ENCODE measurements at regions not wholly inside any gene's neighbourhood (a gene's known extent, or its start where the extent isn't known, plus 50 kb on each side); places are given as distances from the start of the nearest gene placed in this dataset.

GRCh38 chr5:84632418-84632817, 247.7 kb upstream of the EDIL3 start:
- intact Hi-C loops (cut with DNase I): no loop called here
- ATAC-seq (ENCODE audit: poor library complexity): no peak
- no peak for DNase-seq

- intact Hi-C loops (cut with DNase I): no loop called here
- ATAC-seq (ENCODE audit: poor library complexity) (no peak), DNase-seq (no peak)
Observed at GRCh38 chr5:84628918-84629317, 244.2 kb upstream of the EDIL3 start.

- intact Hi-C loops (cut with DNase I): no loop called here
Observed at GRCh38 chr5:84623019-84623418, 238.3 kb upstream of the EDIL3 start.

GRCh38 chr5:84622461-84622860, 237.8 kb upstream of the EDIL3 start:
- ATAC-seq (ENCODE audit: poor library complexity) (no peak), DNase-seq (no peak)
- intact Hi-C loops (cut with DNase I): no loop called here

More at GRCh38 chr5:84623019-84623418, 238.3 kb upstream of the EDIL3 start:
- ATAC-seq (ENCODE audit: poor library complexity) (no peak), DNase-seq (no peak)

GRCh38 chr5:84618262-84618661, 233.6 kb upstream of the EDIL3 start:
- intact Hi-C loops (cut with DNase I): no loop called here
- ATAC-seq (ENCODE audit: poor library complexity): no peak
- DNase-seq: no peak

- DNase-seq: no peak
- no peak for ATAC-seq (ENCODE audit: poor library complexity)
- intact Hi-C loops (cut with DNase I): no loop called here
Observed at GRCh38 chr5:84614906-84615305, 230.2 kb upstream of the EDIL3 start.

GRCh38 chr5:84606784-84607183, 222.1 kb upstream of the EDIL3 start:
- no peak for DNase-seq
- ATAC-seq (ENCODE audit: poor library complexity): no peak
- intact Hi-C loops (cut with DNase I): no loop called here

GRCh38 chr5:84605241-84605640, 220.6 kb upstream of the EDIL3 start:
- no peak for DNase-seq
- no peak for ATAC-seq (ENCODE audit: poor library complexity)
- intact Hi-C loops (cut with DNase I): no loop called here

GRCh38 chr5:84603568-84604185, 219.0 kb upstream of the EDIL3 start:
- DNase-seq (peak; percentile 43), ATAC-seq (ENCODE audit: poor library complexity) (no peak)
- intact Hi-C loops (cut with DNase I): no loop called here

- ATAC-seq (ENCODE audit: poor library complexity): no peak
- intact Hi-C loops (cut with DNase I): no loop called here
Observed at GRCh38 chr5:84602371-84602771, 217.7 kb upstream of the EDIL3 start.

GRCh38 chr5:84599964-84600363, 215.3 kb upstream of the EDIL3 start:
- intact Hi-C loops (cut with DNase I): no loop called here
- no peak for DNase-seq

More at GRCh38 chr5:84602371-84602771, 217.7 kb upstream of the EDIL3 start:
- no peak for DNase-seq

GRCh38 chr5:84597904-84598303, 213.2 kb upstream of the EDIL3 start:
- DNase-seq (no peak), ATAC-seq (ENCODE audit: poor library complexity) (no peak)
- intact Hi-C loops (cut with DNase I): no loop called here

More at GRCh38 chr5:84599964-84600363, 215.3 kb upstream of the EDIL3 start:
- ATAC-seq (ENCODE audit: poor library complexity): no peak

GRCh38 chr5:84590629-84591028, 205.9 kb upstream of the EDIL3 start:
- ATAC-seq (ENCODE audit: poor library complexity): no peak
- intact Hi-C loops (cut with DNase I): no loop called here
- DNase-seq: no peak

- intact Hi-C loops (cut with DNase I): no loop called here
- ATAC-seq (ENCODE audit: poor library complexity) (no peak), DNase-seq (no peak)
Observed at GRCh38 chr5:84589926-84590325, 205.2 kb upstream of the EDIL3 start.

- no peak for ATAC-seq (ENCODE audit: poor library complexity)
- DNase-seq: no peak
- intact Hi-C loops (cut with DNase I): no loop called here
Observed at GRCh38 chr5:84585218-84585617, 200.5 kb upstream of the EDIL3 start.

- DNase-seq (no peak), ATAC-seq (ENCODE audit: poor library complexity) (no peak)
- intact Hi-C loops (cut with DNase I): no loop called here
Observed at GRCh38 chr5:84578226-84578625, 193.5 kb upstream of the EDIL3 start.

GRCh38 chr5:84573017-84573712, 188.5 kb upstream of the EDIL3 start:
- no peak for ATAC-seq (ENCODE audit: poor library complexity)
- intact Hi-C loops (cut with DNase I): no loop called here
- no peak for DNase-seq

GRCh38 chr5:84569307-84569706, 184.6 kb upstream of the EDIL3 start:
- DNase-seq: no peak
- intact Hi-C loops (cut with DNase I): no loop called here

GRCh38 chr5:84568171-84568570, 183.5 kb upstream of the EDIL3 start:
- no peak for DNase-seq
- ATAC-seq (ENCODE audit: poor library complexity): no peak
- intact Hi-C loops (cut with DNase I): no loop called here

More at GRCh38 chr5:84569307-84569706, 184.6 kb upstream of the EDIL3 start:
- no peak for ATAC-seq (ENCODE audit: poor library complexity)

- intact Hi-C loops (cut with DNase I): no loop called here
- no peak for ATAC-seq (ENCODE audit: poor library complexity)
- DNase-seq: no peak
Observed at GRCh38 chr5:84565866-84566265, 181.2 kb upstream of the EDIL3 start.
